ENCODE measurements at regions not wholly inside any gene's neighbourhood (a gene's known extent, or its start where the extent isn't known, plus 50 kb on each side); places are given as distances from the start of the nearest gene placed in this dataset.

GRCh38 chr2:41827354-41827971 is 220.4 kb upstream of the PKDCC start:
- no peak for DNase-seq (ENCODE audit: low read depth)
- TF ChIP-seq CTCF (IDR thresholded peaks at IDR 0.05; ENCODE audit: control insufficient read depth, insufficient read depth, low read depth, low read length, missing control alignments) = no peak

GRCh38 chr2:41828052-41828643 is 219.7 kb upstream of the PKDCC start:
- no peak for TF ChIP-seq CTCF (IDR thresholded peaks at IDR 0.05; ENCODE audit: control insufficient read depth, insufficient read depth, low read depth, low read length, missing control alignments)
- no peak for DNase-seq (ENCODE audit: low read depth)
- no peak overlapping the region for H3K4me3 ChIP-seq (ENCODE audit: control insufficient read depth, low read depth, low read length)

More at GRCh38 chr2:41827354-41827971, 220.4 kb upstream of the PKDCC start:
- no peak overlapping the region for H3K4me3 ChIP-seq (ENCODE audit: control insufficient read depth, low read depth, low read length)

- no peak for TF ChIP-seq CTCF (IDR thresholded peaks at IDR 0.05; ENCODE audit: control insufficient read depth, insufficient read depth, low read depth, low read length, missing control alignments)
- no peak overlapping the region for H3K4me3 ChIP-seq (ENCODE audit: control insufficient read depth, low read depth, low read length)
- no peak for DNase-seq (ENCODE audit: low read depth)
These were observed 218.8 kb upstream of the PKDCC start for GRCh38 chr2:41829052-41829451.

- no peak for DNase-seq (ENCODE audit: low read depth)
- TF ChIP-seq CTCF (IDR thresholded peaks at IDR 0.05; ENCODE audit: control insufficient read depth, insufficient read depth, low read depth, low read length, missing control alignments) = no peak
- no peak overlapping the region for H3K4me3 ChIP-seq (ENCODE audit: control insufficient read depth, low read depth, low read length)
These were observed 217.2 kb upstream of the PKDCC start for GRCh38 chr2:41830600-41830999.

GRCh38 chr2:41832218-41832617 is 215.6 kb upstream of the PKDCC start:
- no peak for DNase-seq (ENCODE audit: low read depth)
- no peak for TF ChIP-seq CTCF (IDR thresholded peaks at IDR 0.05; ENCODE audit: control insufficient read depth, insufficient read depth, low read depth, low read length, missing control alignments)
- no peak overlapping the region for H3K4me3 ChIP-seq (ENCODE audit: control insufficient read depth, low read depth, low read length)

- no peak for DNase-seq (ENCODE audit: low read depth)
- TF ChIP-seq CTCF (IDR thresholded peaks at IDR 0.05; ENCODE audit: control insufficient read depth, insufficient read depth, low read depth, low read length, missing control alignments) = no peak
These were observed 212.4 kb upstream of the PKDCC start for GRCh38 chr2:41835401-41835800.

More at GRCh38 chr2:41835401-41835800, 212.4 kb upstream of the PKDCC start:
- no peak overlapping the region for H3K4me3 ChIP-seq (ENCODE audit: control insufficient read depth, low read depth, low read length)
